ENCODE measurements at regions not wholly inside any gene's neighbourhood (a gene's known extent, or its start where the extent isn't known, plus 50 kb on each side); places are given as distances from the start of the nearest gene placed in this dataset.
A peak's percentile ranks its signal among the peaks of the same experiment; 100 is the strongest.

DNA sequence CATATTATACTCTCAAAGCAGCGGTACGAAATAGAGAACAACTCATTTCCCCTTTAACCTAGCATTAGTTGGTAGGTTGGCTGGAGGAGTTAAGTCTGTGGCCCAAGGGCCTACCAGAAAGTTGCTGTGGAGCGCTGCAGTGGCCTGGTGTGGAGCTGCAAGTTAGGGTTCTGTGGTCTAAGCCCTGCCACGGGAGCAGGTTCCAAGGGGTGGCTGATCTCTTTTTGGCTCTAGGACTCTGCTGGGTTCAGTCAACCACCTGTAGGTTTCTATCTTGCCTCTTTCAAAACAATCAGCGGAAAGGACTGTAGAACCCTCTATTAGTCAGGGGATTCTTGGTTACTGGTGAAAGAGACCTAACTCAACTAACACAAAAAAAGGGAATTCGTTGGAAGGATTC lies 54.5 kb upstream of the TULP4 start:
- Mint-ChIP-seq H3K4me3 (no peak overlapping the region), H3K4me1 (peaks cover 36 to 39% of the 10 kb centered on the region in 2 donors), H3K27ac (peak overlapping the region in 1 of 2 donors; percentile 76), H3K36me3 (no peaks in the 10 kb centered on the region), H3K9me3 (no peaks in the 10 kb centered on the region), H3K27me3 (ENCODE audit: low read depth in 2 of 2) (no peaks in the 10 kb centered on the region)
- Histone ChIP-seq H3K9me3 (ENCODE audit: control insufficient read depth, insufficient read depth, low read length) (no peaks in the 10 kb centered on the region), H3K36me3 (ENCODE audit: control insufficient read depth, insufficient read depth, low read length) (no peaks in the 10 kb centered on the region), H3K27me3 (ENCODE audit: control insufficient read depth, insufficient read depth, low read length) (no peaks in the 10 kb centered on the region), H3K27ac (ENCODE audit: low read length) (no peak overlapping the region), H3K4me1 (ENCODE audit: control insufficient read depth, insufficient read depth, low read length) (peaks cover 18% of the 10 kb centered on the region), H3K4me3 (ENCODE audit: low read length) (no peak overlapping the region)
- ATAC-seq (no peak), DNase-seq (no peak)
- 85% methylated on average over 4 of the region's 6 CpGs for WGBS (ENCODE audit: insufficient coverage)
- TF ChIP-seq, protein P1, sequence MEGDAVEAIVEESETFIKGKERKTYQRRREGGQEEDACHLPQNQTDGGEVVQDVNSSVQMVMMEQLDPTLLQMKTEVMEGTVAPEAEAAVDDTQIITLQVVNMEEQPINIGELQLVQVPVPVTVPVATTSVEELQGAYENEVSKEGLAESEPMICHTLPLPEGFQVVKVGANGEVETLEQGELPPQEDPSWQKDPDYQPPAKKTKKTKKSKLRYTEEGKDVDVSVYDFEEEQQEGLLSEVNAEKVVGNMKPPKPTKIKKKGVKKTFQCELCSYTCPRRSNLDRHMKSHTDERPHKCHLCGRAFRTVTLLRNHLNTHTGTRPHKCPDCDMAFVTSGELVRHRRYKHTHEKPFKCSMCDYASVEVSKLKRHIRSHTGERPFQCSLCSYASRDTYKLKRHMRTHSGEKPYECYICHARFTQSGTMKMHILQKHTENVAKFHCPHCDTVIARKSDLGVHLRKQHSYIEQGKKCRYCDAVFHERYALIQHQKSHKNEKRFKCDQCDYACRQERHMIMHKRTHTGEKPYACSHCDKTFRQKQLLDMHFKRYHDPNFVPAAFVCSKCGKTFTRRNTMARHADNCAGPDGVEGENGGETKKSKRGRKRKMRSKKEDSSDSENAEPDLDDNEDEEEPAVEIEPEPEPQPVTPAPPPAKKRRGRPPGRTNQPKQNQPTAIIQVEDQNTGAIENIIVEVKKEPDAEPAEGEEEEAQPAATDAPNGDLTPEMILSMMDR (IDR thresholded peaks at IDR 0.05) = no peak
- intact Hi-C loops (cut with micrococcal nuclease) = no loop called here

DNA sequence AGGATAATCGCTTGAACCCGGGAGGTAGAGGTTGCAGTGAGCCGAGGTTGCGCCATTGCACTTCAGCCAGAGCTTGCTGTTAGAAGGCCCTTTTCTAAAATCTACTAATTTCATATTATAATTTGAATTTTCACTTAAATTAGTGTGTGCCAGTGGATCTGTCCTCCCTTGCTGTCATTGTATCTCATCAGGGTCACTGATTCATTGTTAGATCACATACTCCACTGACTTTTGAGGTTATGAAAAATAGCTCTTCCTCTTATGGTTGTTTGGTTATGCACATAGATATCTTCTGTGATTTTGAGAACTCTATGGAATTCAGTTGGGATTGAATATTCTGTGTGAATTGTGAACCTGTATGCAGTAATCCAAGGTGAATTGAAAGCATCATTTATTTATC lies 53.1 kb upstream of the TULP4 start:
- H3K36me3 Mint-ChIP-seq = no peaks in the 10 kb centered on the region
- WGBS (ENCODE audit: insufficient coverage) = 95% methylated on average over 4 of the region's 4 CpGs
- Histone ChIP-seq H3K4me1 (ENCODE audit: control insufficient read depth, insufficient read depth, low read length) (peaks cover 18% of the 10 kb centered on the region), H3K36me3 (ENCODE audit: control insufficient read depth, insufficient read depth, low read length) (no peaks in the 10 kb centered on the region), H3K9me3 (ENCODE audit: control insufficient read depth, insufficient read depth, low read length) (no peaks in the 10 kb centered on the region), H3K27me3 (ENCODE audit: control insufficient read depth, insufficient read depth, low read length) (no peaks in the 10 kb centered on the region), H3K4me3 (ENCODE audit: low read length) (no peak overlapping the region), H3K27ac (ENCODE audit: low read length) (no peak overlapping the region)
- H3K9me3 Mint-ChIP-seq = no peaks in the 10 kb centered on the region
- TF ChIP-seq, protein P1 (IDR thresholded peaks at IDR 0.05) = no peak
- H3K4me3 Mint-ChIP-seq = no peak overlapping the region
- intact Hi-C loops (cut with micrococcal nuclease) = no loop called here
- H3K27ac Mint-ChIP-seq = no peak overlapping the region
- H3K4me1 Mint-ChIP-seq = peaks cover 35 to 36% of the 10 kb centered on the region in 2 donors
- H3K27me3 Mint-ChIP-seq (ENCODE audit: low read depth in 2 of 2) = no peaks in the 10 kb centered on the region
- DNase-seq (no peak), ATAC-seq (no peak)

DNA sequence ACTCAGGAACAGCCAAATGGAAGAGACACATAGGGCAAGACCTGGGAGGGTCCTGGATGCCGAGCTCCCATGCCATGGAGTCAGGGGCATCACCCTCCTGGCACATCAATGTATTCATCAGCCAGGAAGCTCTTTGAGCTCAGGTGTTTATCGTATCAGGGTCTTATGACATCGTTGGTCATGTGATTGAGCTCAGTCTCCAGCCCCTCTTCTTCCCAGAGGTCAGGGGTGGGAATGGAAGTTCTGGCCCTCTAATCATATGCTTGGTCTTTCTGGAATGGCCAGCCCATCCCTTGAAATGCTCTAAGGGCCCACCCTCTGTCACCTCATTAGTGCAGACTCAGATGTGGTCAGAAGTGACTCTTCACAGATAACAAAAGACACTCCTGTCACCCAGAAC lies 52.4 kb upstream of the TULP4 start:
- no peaks in the 10 kb centered on the region for H3K36me3 ChIP-seq (ENCODE audit: control insufficient read depth, insufficient read depth, low read length)
- H3K9me3 ChIP-seq (ENCODE audit: control insufficient read depth, insufficient read depth, low read length) = no peaks in the 10 kb centered on the region
- H3K9me3 Mint-ChIP-seq = no peaks in the 10 kb centered on the region
- H3K36me3 Mint-ChIP-seq = no peaks in the 10 kb centered on the region
- TF ChIP-seq, protein P1 (IDR thresholded peaks at IDR 0.05) = no peak
- H3K27ac ChIP-seq (ENCODE audit: low read length) = no peak overlapping the region
- ATAC-seq = no peak
- DNase-seq = no peak
- H3K27ac Mint-ChIP-seq = no peak overlapping the region
- H3K4me3 Mint-ChIP-seq = no peak overlapping the region
- WGBS (ENCODE audit: insufficient coverage) = 95% methylated on average over 3 of the region's 3 CpGs
- H3K27me3 Mint-ChIP-seq (ENCODE audit: low read depth in 2 of 2) = no peaks in the 10 kb centered on the region
- H3K4me1 ChIP-seq (ENCODE audit: control insufficient read depth, insufficient read depth, low read length) = peaks cover 18% of the 10 kb centered on the region
- intact Hi-C loops (cut with micrococcal nuclease) = no loop called here
- H3K4me3 ChIP-seq (ENCODE audit: low read length) = no peak overlapping the region
- no peaks in the 10 kb centered on the region for H3K27me3 ChIP-seq (ENCODE audit: control insufficient read depth, insufficient read depth, low read length)
- H3K4me1 Mint-ChIP-seq = peaks cover 35 to 36% of the 10 kb centered on the region in 2 donors

DNA sequence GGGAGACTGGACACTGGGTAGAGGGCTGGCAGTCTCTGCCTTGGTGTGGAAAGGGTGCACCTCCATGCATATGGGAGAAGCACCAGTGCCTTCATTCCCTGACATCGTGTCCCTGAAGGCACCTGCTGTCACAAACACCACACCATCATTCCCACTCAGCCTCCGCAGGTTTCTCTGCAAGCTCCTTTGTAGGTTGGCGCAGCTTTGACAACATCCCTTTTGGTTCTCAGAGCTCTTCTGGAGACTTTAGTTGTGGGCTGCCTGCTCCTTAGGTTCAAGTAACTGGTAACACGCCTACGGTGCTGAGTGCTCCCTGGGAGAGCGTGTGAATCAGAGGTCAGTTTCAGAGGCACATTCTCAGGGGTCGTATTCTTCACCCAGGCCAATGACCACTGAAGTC lies 50.2 kb upstream of the TULP4 start:
- Histone ChIP-seq H3K36me3 (ENCODE audit: control insufficient read depth, insufficient read depth, low read length) (no peaks in the 10 kb centered on the region), H3K27me3 (ENCODE audit: control insufficient read depth, insufficient read depth, low read length) (no peaks in the 10 kb centered on the region), H3K27ac (ENCODE audit: low read length) (no peak overlapping the region), H3K4me3 (ENCODE audit: low read length) (no peak overlapping the region), H3K4me1 (ENCODE audit: control insufficient read depth, insufficient read depth, low read length) (peaks cover 1% of the 10 kb centered on the region), H3K9me3 (ENCODE audit: control insufficient read depth, insufficient read depth, low read length) (no peaks in the 10 kb centered on the region)
- Mint-ChIP-seq H3K27me3 (ENCODE audit: low read depth in 2 of 2) (no peaks in the 10 kb centered on the region), H3K27ac (no peak overlapping the region), H3K4me1 (peaks cover 13 to 16% of the 10 kb centered on the region in 2 donors), H3K36me3 (no peaks in the 10 kb centered on the region), H3K9me3 (no peaks in the 10 kb centered on the region), H3K4me3 (no peak overlapping the region)
- ATAC-seq (no peak), DNase-seq (no peak)
- TF ChIP-seq, protein P1 (IDR thresholded peaks at IDR 0.05) = no peak
- WGBS (ENCODE audit: insufficient coverage) = 87% methylated on average over 7 of the region's 7 CpGs
- intact Hi-C loops (cut with micrococcal nuclease) = no loop called here

Data from natural killer cell (primary cell).